Thyroid gland (tissue), 4 donors: ENCODE measurements at regions not wholly inside any gene's neighbourhood (a gene's known extent, or its start where the extent isn't known, plus 50 kb on each side); places are given as distances from the start of the nearest gene placed in this dataset.
A peak's percentile ranks its signal among the peaks of the same experiment; 100 is the strongest.

ENCODE experiments used
- DNase-seq, 2 donors: peaks; one replicate each; pipeline ENCODE4 v3.0.0-alpha.2; 2019
- H3K27ac ChIP-seq, 3 donors: fragments of 200-600 bp; sonication (generic); 1 replicate in 2 of 3; 2 replicates in 1 of 3; pipeline ENCODE4 v1.5.1; 2016 to 2019; ENCODE audit warnings: mild to moderate bottlenecking in 1 of 3, moderate library complexity in 1 of 3
- H3K27me3 ChIP-seq: fragments of 200-600 bp; sonication (generic); one replicate; pipeline ENCODE4 v1.5.1; 2019
- H3K36me3 ChIP-seq, 2 donors: fragments of 200-600 bp; sonication (generic); one replicate each; pipeline ENCODE4 v1.5.1; 2016 to 2019
- H3K4me1 ChIP-seq, 2 donors: fragments of 200-600 bp; sonication (generic); one replicate each; pipeline ENCODE4 v1.5.1; 2017 to 2019
- H3K4me3 ChIP-seq, 3 donors: fragments of 200-600 bp; sonication (generic); replicated peaks in 1 of 3; 1 replicate in 2 of 3; 2 replicates in 1 of 3; pipeline ENCODE4 v1.5.1; 2016; ENCODE audit warnings: mild to moderate bottlenecking in 1 of 3
- H3K9me3 ChIP-seq: fragments of 200-600 bp; sonication (generic); one replicate; pipeline ENCODE4 v1.5.1; 2017
- POLR2A ChIP-seq, 2 donors: fragments of 450-650 bp; IDR thresholded peaks; one replicate each; pipeline ENCODE4 v1.6.1; 2017; ENCODE audit warnings: antibody characterized with exemption in 2 of 2, mild to moderate bottlenecking in 2 of 2, moderate library complexity in 1 of 2
- WGBS, 2 donors: methylation state at CpG; one replicate each; pipeline ENCODE4 v1.1.5; 2017; 5-methylcytosine and 5-hydroxymethylcytosine counted together
- intact Hi-C: fragments of 100-400 bp; cut with DNase I; formaldehyde crosslinking; loops from one replicate; pipeline ENCODE4 v1.15.1; 2023
- TF ChIP-seq, protein P1 (sequence below), 6 experiments: fragments of 200-600 bp in 3 of 6; fragments of 450-650 bp in 3 of 6; sonication (generic) in 3 of 6; IDR thresholded peaks; one replicate each; pipeline ENCODE4 v1.5.1; 2016 to 2019; ENCODE audit warnings: antibody characterized with exemption in 6 of 6, mild to moderate bottlenecking in 2 of 6, inconsistent platforms in 1 of 6, moderate library complexity in 1 of 6

DNA sequence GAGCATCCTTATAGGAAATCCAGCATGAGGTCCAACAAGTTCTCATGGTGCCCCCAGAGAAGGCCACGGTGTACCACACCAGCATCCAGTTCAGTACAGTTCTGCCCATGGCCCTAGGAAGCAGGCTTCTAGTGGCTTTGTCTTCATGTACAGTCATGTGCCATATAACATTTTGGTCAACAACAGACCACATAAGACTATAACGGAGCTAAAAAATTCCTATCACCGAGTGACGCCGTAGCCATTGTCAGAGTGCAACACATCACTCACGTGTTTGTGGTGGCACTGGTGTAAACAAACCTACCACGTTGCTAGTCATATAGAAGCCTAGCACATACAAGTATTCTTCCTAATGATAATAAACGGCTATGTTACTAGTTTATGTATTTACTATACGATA is 209.0 kb downstream of the ARRDC4 start:
- TF ChIP-seq, protein P1, sequence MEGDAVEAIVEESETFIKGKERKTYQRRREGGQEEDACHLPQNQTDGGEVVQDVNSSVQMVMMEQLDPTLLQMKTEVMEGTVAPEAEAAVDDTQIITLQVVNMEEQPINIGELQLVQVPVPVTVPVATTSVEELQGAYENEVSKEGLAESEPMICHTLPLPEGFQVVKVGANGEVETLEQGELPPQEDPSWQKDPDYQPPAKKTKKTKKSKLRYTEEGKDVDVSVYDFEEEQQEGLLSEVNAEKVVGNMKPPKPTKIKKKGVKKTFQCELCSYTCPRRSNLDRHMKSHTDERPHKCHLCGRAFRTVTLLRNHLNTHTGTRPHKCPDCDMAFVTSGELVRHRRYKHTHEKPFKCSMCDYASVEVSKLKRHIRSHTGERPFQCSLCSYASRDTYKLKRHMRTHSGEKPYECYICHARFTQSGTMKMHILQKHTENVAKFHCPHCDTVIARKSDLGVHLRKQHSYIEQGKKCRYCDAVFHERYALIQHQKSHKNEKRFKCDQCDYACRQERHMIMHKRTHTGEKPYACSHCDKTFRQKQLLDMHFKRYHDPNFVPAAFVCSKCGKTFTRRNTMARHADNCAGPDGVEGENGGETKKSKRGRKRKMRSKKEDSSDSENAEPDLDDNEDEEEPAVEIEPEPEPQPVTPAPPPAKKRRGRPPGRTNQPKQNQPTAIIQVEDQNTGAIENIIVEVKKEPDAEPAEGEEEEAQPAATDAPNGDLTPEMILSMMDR (IDR thresholded peaks at IDR 0.05), result no peak
- TF ChIP-seq POLR2A (IDR thresholded peaks at IDR 0.05), result no peak
- Histone ChIP-seq H3K4me1 (no peaks in the 10 kb centered on the region), H3K36me3 (no peaks in the 10 kb centered on the region), H3K27ac (no peak overlapping the region), H3K4me3 (no peak overlapping the region), H3K9me3 (no peaks in the 10 kb centered on the region), H3K27me3 (no peaks in the 10 kb centered on the region)
- DNase-seq, result no peak
- 91 to 95% methylated on average over 9 of the region's 9 CpGs for WGBS, 2 donors
- intact Hi-C loops, result no loop called here

DNA sequence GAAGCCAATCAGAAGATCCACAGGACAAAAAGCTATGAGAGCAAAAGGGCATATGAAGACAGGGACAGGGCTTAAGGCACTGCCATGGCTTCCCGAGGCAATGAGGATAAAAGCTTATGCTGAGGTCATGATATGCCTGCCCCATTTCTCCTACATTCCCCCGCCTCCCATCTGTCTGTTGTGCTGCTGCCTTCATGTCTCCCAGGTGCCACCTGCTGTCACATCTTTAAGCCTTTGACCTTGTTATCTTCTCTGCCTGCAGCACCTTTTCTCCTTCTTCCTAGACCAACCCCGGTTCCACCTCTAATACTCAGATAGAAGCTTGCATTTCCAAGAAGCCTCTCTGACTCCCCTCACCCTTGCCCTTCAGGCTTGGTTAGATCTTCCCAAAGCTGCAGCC is 213.8 kb downstream of the ARRDC4 start:
- Histone ChIP-seq H3K9me3 (no peaks in the 10 kb centered on the region), H3K27ac (no peak overlapping the region), H3K4me3 (no peak overlapping the region), H3K4me1 (no peaks in the 10 kb centered on the region), H3K36me3 (no peaks in the 10 kb centered on the region), H3K27me3 (no peaks in the 10 kb centered on the region)
- WGBS, 2 donors, result 38 to 43% methylated on average over 3 of the region's 3 CpGs
- DNase-seq, result no peak
- TF ChIP-seq, protein P1 (IDR thresholded peaks at IDR 0.05), result no peak
- no peak for TF ChIP-seq POLR2A (IDR thresholded peaks at IDR 0.05)
- intact Hi-C loops, result no loop called here

DNA sequence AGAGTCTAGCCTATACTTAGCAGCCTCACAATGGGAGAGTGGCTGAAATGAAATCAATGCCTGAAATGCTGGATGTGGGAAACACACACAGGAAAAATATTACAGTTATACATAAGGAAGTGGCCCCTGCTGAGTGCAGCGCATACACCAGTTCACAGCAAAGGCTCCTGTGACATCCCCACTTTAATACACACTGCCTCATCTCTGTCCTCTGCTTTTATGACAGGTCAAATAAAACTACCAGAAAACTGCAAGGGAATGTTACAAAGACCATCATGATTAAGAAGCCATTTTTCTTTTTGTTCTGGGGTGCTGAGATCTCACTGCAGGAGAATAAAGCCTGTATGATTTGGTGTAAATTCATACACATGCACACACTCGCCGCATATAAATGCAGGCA is 214.3 kb downstream of the ARRDC4 start:
- intact Hi-C loops, result loop anchor here (5.0 kb wide), 1 partner anchor 273 kb away; no protein-coding TSS in a partner anchor
- no peak for DNase-seq
- 93 to 95% methylated on average over 3 of the region's 3 CpGs for WGBS, 2 donors
- TF ChIP-seq, protein P1 (IDR thresholded peaks at IDR 0.05), result no peak
- TF ChIP-seq POLR2A (IDR thresholded peaks at IDR 0.05), result no peak
- no peak overlapping the region for H3K27ac ChIP-seq
- H3K36me3 ChIP-seq, result no peaks in the 10 kb centered on the region
- H3K27me3 ChIP-seq, result no peaks in the 10 kb centered on the region
- H3K9me3 ChIP-seq, result no peaks in the 10 kb centered on the region
- no peaks in the 10 kb centered on the region for H3K4me1 ChIP-seq
- H3K4me3 ChIP-seq, result no peak overlapping the region

DNA sequence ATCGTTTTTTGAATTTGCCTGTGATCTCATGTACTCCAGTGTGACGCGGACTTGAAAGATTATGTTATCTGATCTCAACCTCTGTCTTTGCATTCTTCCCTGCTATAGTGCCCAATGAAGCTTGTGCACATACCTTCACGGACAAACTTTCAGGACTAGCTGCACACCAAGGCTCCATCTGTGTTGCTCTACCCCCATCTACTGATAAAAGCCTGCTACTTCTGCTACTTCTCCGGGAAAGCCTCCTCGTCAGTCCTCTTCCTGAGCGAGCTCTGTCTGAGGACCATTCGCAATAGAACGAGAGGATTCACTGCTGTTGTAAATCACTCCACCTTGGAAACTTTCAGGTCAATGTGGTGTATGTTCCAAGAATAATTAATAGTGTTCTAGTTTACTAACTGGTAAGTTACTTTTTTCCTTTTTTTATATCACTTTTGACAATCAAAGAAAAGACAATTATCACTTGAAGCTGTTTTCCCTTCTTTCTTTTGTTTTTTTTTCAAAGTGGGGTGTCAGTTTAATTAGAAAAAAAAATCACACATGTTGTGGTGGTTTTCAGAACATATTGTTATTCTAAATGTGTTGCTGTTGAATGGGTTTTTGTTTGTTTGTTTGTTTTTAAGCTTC is 217.6 kb downstream of the ARRDC4 start:
- TF ChIP-seq POLR2A (IDR thresholded peaks at IDR 0.05), result no peak
- TF ChIP-seq, protein P1 (IDR thresholded peaks at IDR 0.05), result peak in 5 of 6 experiments; percentile 57 to 72 (median 66)
- Histone ChIP-seq H3K4me1 (no peaks in the 10 kb centered on the region), H3K4me3 (no peak overlapping the region), H3K27me3 (no peaks in the 10 kb centered on the region), H3K27ac (no peak overlapping the region), H3K9me3 (no peaks in the 10 kb centered on the region), H3K36me3 (no peaks in the 10 kb centered on the region)
- DNase-seq, result peak; percentile 27 to 32
- intact Hi-C loops, result loop anchor here (5.0 kb wide), 1 partner anchor 276 kb away; no protein-coding TSS in a partner anchor
- 2% methylated on average over 9 of the region's 9 CpGs for WGBS, 2 donors

DNA sequence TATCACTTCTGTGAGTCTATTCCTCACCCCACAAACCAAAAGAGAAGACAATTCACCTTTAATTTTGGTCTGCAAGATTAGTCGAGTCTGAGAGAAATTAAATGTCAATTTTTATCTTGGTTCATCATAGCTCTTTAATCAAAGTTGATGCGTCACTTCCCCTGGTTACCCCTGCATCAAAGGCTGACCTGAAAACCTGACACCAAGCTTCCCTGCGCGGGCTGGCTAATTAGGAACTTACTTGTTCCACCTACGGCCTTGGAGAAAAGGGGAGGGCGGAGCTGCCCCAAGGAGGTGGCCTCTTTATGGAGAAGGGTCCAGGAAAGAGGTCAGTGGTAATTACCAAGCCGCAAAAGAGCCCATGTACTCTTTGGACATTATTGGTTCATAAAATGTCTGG is 218.4 kb downstream of the ARRDC4 start:
- Histone ChIP-seq H3K9me3 (no peaks in the 10 kb centered on the region), H3K36me3 (no peaks in the 10 kb centered on the region), H3K4me3 (no peak overlapping the region), H3K27ac (no peak overlapping the region), H3K27me3 (no peaks in the 10 kb centered on the region), H3K4me1 (no peaks in the 10 kb centered on the region)
- intact Hi-C loops, result loop anchor here (5.0 kb wide), 1 partner anchor 277 kb away; no protein-coding TSS in a partner anchor
- no peak for TF ChIP-seq POLR2A (IDR thresholded peaks at IDR 0.05)
- TF ChIP-seq, protein P1 (IDR thresholded peaks at IDR 0.05), result no peak
- WGBS, 2 donors, result 58 to 59% methylated on average over 7 of the region's 7 CpGs
- no peak for DNase-seq
